H9 (cell line): ENCODE measurements at regions not wholly inside any gene's neighbourhood (a gene's known extent, or its start where the extent isn't known, plus 50 kb on each side); places are given as distances from the start of the nearest gene placed in this dataset.

Experiments
- DNase-seq: peaks from one replicate; pipeline ENCODE4 v3.0.0-alpha.2; 2017
- H2AFZ ChIP-seq: one replicate; pipeline ENCODE4 v1.6.1; 2013; ENCODE audit warnings: mild to moderate bottlenecking, low read length, control low read depth, moderate library complexity
- H2AK5ac ChIP-seq: 2 replicates; pipeline ENCODE4 v1.6.1; 2013; ENCODE audit warnings: low read length, control low read depth, mixed read lengths; ENCODE audit not compliant: insufficient read length
- H2BK120ac ChIP-seq: one replicate; pipeline ENCODE4 v1.6.1; 2013; ENCODE audit warnings: low read depth, mild to moderate bottlenecking, low read length, control low read depth, inconsistent platforms; ENCODE audit not compliant: poor library complexity, severe bottlenecking
- H2BK12ac ChIP-seq: 2 replicates; pipeline ENCODE4 v1.6.1; 2013; ENCODE audit warnings: low read length, control low read depth, mixed read lengths, low read depth; ENCODE audit not compliant: insufficient read length
- H2BK15ac ChIP-seq: 2 replicates; pipeline ENCODE4 v1.6.1; 2013; ENCODE audit warnings: low read depth, low read length, control low read depth
- H2BK20ac ChIP-seq: one replicate; pipeline ENCODE4 v1.6.1; 2013; ENCODE audit warnings: low read depth, mild to moderate bottlenecking, low read length, control low read depth, inconsistent platforms; ENCODE audit not compliant: poor library complexity, severe bottlenecking
- H2BK5ac ChIP-seq: 2 replicates; pipeline ENCODE4 v1.6.1; 2013; ENCODE audit warnings: low read length, control low read depth, mixed read lengths; ENCODE audit not compliant: insufficient read length
- H3K14ac ChIP-seq: 2 replicates; pipeline ENCODE4 v1.6.1; 2013; ENCODE audit warnings: low read length, control low read depth; ENCODE audit not compliant: insufficient read depth
- H3K18ac ChIP-seq: 2 replicates; pipeline ENCODE4 v1.6.1; 2013; ENCODE audit warnings: low read depth, mild to moderate bottlenecking, mixed read lengths, low read length, control low read depth; ENCODE audit not compliant: insufficient read length
- H3K23ac ChIP-seq: 2 replicates; pipeline ENCODE4 v1.6.1; 2013; ENCODE audit warnings: low read length, control low read depth, mixed read lengths, low read depth; ENCODE audit not compliant: insufficient read length
- H3K23me2 ChIP-seq: 2 replicates; pipeline ENCODE4 v1.6.1; 2013; ENCODE audit warnings: low read depth, mild to moderate bottlenecking, mixed read lengths, low read length, control low read depth; ENCODE audit not compliant: insufficient read length, poor library complexity, severe bottlenecking
- H3K27ac ChIP-seq: 2 replicates; pipeline ENCODE4 v1.5.1; 2013; ENCODE audit warnings: low read length, control low read depth, mixed read lengths, low read depth; ENCODE audit not compliant: insufficient read length
- H3K27me3 ChIP-seq: 2 replicates; pipeline ENCODE4 v1.6.1; 2013; ENCODE audit warnings: low read length, control low read depth, inconsistent platforms; ENCODE audit not compliant: insufficient read depth
- H3K4ac ChIP-seq: 2 replicates; pipeline ENCODE4 v1.6.1; 2013; ENCODE audit warnings: low read depth, mild to moderate bottlenecking, control low read depth, inconsistent platforms, low read length, moderate library complexity
- H3K4me1 ChIP-seq: 2 replicates; pipeline ENCODE4 v1.6.1; 2013; ENCODE audit warnings: low read length, control low read depth, inconsistent platforms; ENCODE audit not compliant: insufficient read depth
- H3K4me2 ChIP-seq: 2 replicates; pipeline ENCODE4 v1.6.1; 2013; ENCODE audit warnings: low read length, control low read depth, mixed read lengths; ENCODE audit not compliant: insufficient read length, insufficient read depth
- H3K56ac ChIP-seq: 2 replicates; pipeline ENCODE4 v1.6.1; 2013; ENCODE audit warnings: low read depth, mild to moderate bottlenecking, mixed read lengths, low read length, control low read depth; ENCODE audit not compliant: insufficient read length
- H3K79me1 ChIP-seq: 2 replicates; pipeline ENCODE4 v1.6.1; 2013; ENCODE audit warnings: low read depth, mild to moderate bottlenecking, moderate library complexity, low read length, control low read depth, inconsistent platforms; ENCODE audit not compliant: insufficient read depth, poor library complexity, severe bottlenecking
- H3K79me2 ChIP-seq: 2 replicates; pipeline ENCODE4 v1.6.1; 2013; ENCODE audit warnings: low read length, control low read depth, inconsistent platforms; ENCODE audit not compliant: insufficient read depth
- H3K9ac ChIP-seq: 2 replicates; pipeline ENCODE4 v1.6.1; 2013; ENCODE audit warnings: low read length, control low read depth, mixed read lengths; ENCODE audit not compliant: insufficient read length; ENCODE audit errors: extremely low read depth
- H3K9me3 ChIP-seq: one replicate; pipeline ENCODE4 v1.6.1; 2013; ENCODE audit warnings: low read depth, low read length, inconsistent platforms; ENCODE audit not compliant: control insufficient read depth
- H3T11ph ChIP-seq: one replicate; pipeline ENCODE4 v1.6.1; 2013; ENCODE audit warnings: mild to moderate bottlenecking, low read length, control low read depth, inconsistent platforms
- H4K20me1 ChIP-seq: one replicate; pipeline ENCODE4 v1.6.1; 2013; ENCODE audit not compliant: control insufficient read depth, insufficient read length, insufficient read depth
- H4K5ac ChIP-seq: 2 replicates; pipeline ENCODE4 v1.6.1; 2013; ENCODE audit warnings: low read depth, mild to moderate bottlenecking, mixed read lengths, low read length, control low read depth; ENCODE audit not compliant: insufficient read length
- H4K8ac ChIP-seq: replicated peaks from 2 replicates; pipeline ENCODE4 v1.6.1; 2013; ENCODE audit warnings: low read length, control low read depth, mixed read lengths, low read depth; ENCODE audit not compliant: insufficient read length
- H4K91ac ChIP-seq: 2 replicates; pipeline ENCODE4 v1.6.1; 2013; ENCODE audit warnings: low read depth, mild to moderate bottlenecking, moderate library complexity, mixed read lengths, low read length, control low read depth; ENCODE audit not compliant: insufficient read length
- H3K27ac Mint-ChIP-seq, 3 experiments: 2 replicates in 2 of 3; 3 replicates in 1 of 3; pipeline ENCODE4 v1.8.0; 2020 to 2021; ENCODE audit warnings: mixed read lengths in 3 of 3, mild to moderate bottlenecking in 1 of 3, moderate library complexity in 1 of 3
- H3K27me3 Mint-ChIP-seq: 2 replicates; pipeline ENCODE4 v1.8.0; 2021; ENCODE audit warnings: low read depth, mild to moderate bottlenecking, moderate library complexity, mixed read lengths
- H3K36me3 Mint-ChIP-seq, 3 experiments: 2 replicates in 2 of 3; 3 replicates in 1 of 3; pipeline ENCODE4 v1.8.0; 2020 to 2021; ENCODE audit warnings: low read depth in 3 of 3, mixed read lengths in 3 of 3; ENCODE audit not compliant: insufficient read depth in 1 of 3
- H3K4me1 Mint-ChIP-seq, 2 experiments: 2 replicates each; pipeline ENCODE4 v1.8.0; 2020; ENCODE audit warnings: mixed read lengths in 2 of 2
- H3K4me3 Mint-ChIP-seq, 2 experiments: 2 replicates in 1 of 2; 3 replicates in 1 of 2; pipeline ENCODE4 v1.8.0; 2020 to 2021; ENCODE audit warnings: mild to moderate bottlenecking in 2 of 2, mixed read lengths in 2 of 2, moderate library complexity in 1 of 2
- H3K9me3 Mint-ChIP-seq, 2 experiments: 2 replicates in 1 of 2; 3 replicates in 1 of 2; pipeline ENCODE4 v1.8.0; 2020; ENCODE audit warnings: mild to moderate bottlenecking in 2 of 2, mixed read lengths in 2 of 2, moderate library complexity in 1 of 2
- CTCF ChIP-seq: fragments of 200-600 bp; sonication (generic); conservative IDR thresholded peaks from 3 replicates; pipeline ENCODE4 v1.8.0; 2021; ENCODE audit warnings: antibody characterized with exemption, mild to moderate bottlenecking
- WGBS: extraction: QIAGEN DNeasy Blood & Tissue Kit; methylation state at CpG from one replicate; pipeline ENCODE4 v1.1.7; 2013; ENCODE audit warnings: missing lambda C conversion rate, low lambda C conversion rate, mixed read lengths; ENCODE audit not compliant: insufficient read length; ENCODE audit errors: extremely low coverage; 5-methylcytosine and 5-hydroxymethylcytosine counted together

- no peak overlapping the region for H3K14ac ChIP-seq
- Mint-ChIP-seq H3K4me1 (no peaks in the 10 kb centered on the region), H3K27ac (no peak overlapping the region), H3K9me3 (peaks cover 0 to 4% of the 10 kb centered on the region in 2 experiments; a peak in 1 of 5 replicates), H3K4me3 (no peak overlapping the region), H3K27me3 (no peaks in the 10 kb centered on the region), H3K36me3 (no peaks in the 10 kb centered on the region)
- no peak overlapping the region for H3K4ac ChIP-seq
- H3K79me1 ChIP-seq = no peaks in the 10 kb centered on the region
- H3K27me3 ChIP-seq = no peaks in the 10 kb centered on the region
- no peak overlapping the region for H3K27ac ChIP-seq
- no peaks in the 10 kb centered on the region for H3K9me3 ChIP-seq
- no peak overlapping the region for H2BK12ac ChIP-seq
- H3K18ac ChIP-seq = no peak overlapping the region
- H3K4me1 ChIP-seq = no peaks in the 10 kb centered on the region; the same call in 1 of the 2 replicates
- no peak overlapping the region for H3K9ac ChIP-seq
- H3K23ac ChIP-seq = no peak overlapping the region
- no CpG with 5 or more reads among the region's 3 CpGs for WGBS
- H3K79me2 ChIP-seq = no peaks in the 10 kb centered on the region
- H4K20me1 ChIP-seq = no peaks in the 10 kb centered on the region
- H2AFZ ChIP-seq = no peak overlapping the region
- no peak overlapping the region for H3T11ph ChIP-seq
- H3K23me2 ChIP-seq = no peaks in the 10 kb centered on the region
- TF ChIP-seq CTCF = peak; percentile 55
- no peak overlapping the region for H2AK5ac ChIP-seq
- no peak overlapping the region for H2BK120ac ChIP-seq
- no peak overlapping the region for H2BK15ac ChIP-seq
- no peak overlapping the region for H4K91ac ChIP-seq
- H3K56ac ChIP-seq = no peak overlapping the region
- no peak overlapping the region for H3K4me2 ChIP-seq
- no peak overlapping the region for H4K5ac ChIP-seq
- no peak overlapping the region for H2BK20ac ChIP-seq
- no peak overlapping the region for H2BK5ac ChIP-seq
- DNase-seq = no peak
- no peak overlapping the region for H4K8ac ChIP-seq
Observed at GRCh38 chr20:11585752-11586352, 331.8 kb upstream of the BTBD3 start.
